GM10266 (cell line): ENCODE measurements at regions not wholly inside any gene's neighbourhood (a gene's known extent, or its start where the extent isn't known, plus 50 kb on each side); places are given as distances from the start of the nearest gene placed in this dataset.

Experiments
- DNase-seq: peaks from one replicate; pipeline ENCODE4 v3.0.0; 2012; ENCODE audit errors: extremely low spot score
- TF ChIP-seq, protein P1 (sequence below): IDR thresholded peaks from 2 replicates; pipeline ENCODE4 v1.5.1; 2012; ENCODE audit warnings: mild to moderate bottlenecking, low read depth; ENCODE audit not compliant: control insufficient read depth, insufficient read depth; ENCODE audit errors: missing control alignments

DNA sequence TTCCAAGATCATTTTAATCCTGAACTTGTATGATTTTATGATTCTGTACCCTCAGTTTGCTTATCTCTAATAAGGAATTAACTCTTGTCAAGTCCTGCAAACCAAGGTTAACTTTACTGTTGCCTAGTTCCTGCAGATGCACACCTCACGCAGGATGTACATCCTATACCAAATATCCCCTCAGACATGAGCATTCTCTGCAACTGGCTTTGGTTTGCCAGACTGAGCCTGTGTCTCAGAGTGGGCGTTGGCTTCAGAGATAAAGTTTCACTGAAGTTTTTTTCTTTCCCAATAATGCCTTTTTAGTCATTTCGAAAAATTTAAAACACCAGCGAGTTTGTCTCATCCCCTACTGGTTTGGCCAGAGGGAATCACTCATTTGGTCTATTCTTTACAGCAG, 173.9 kb downstream of the NR2F2 start:
- DNase-seq = no peak
- TF ChIP-seq, protein P1, sequence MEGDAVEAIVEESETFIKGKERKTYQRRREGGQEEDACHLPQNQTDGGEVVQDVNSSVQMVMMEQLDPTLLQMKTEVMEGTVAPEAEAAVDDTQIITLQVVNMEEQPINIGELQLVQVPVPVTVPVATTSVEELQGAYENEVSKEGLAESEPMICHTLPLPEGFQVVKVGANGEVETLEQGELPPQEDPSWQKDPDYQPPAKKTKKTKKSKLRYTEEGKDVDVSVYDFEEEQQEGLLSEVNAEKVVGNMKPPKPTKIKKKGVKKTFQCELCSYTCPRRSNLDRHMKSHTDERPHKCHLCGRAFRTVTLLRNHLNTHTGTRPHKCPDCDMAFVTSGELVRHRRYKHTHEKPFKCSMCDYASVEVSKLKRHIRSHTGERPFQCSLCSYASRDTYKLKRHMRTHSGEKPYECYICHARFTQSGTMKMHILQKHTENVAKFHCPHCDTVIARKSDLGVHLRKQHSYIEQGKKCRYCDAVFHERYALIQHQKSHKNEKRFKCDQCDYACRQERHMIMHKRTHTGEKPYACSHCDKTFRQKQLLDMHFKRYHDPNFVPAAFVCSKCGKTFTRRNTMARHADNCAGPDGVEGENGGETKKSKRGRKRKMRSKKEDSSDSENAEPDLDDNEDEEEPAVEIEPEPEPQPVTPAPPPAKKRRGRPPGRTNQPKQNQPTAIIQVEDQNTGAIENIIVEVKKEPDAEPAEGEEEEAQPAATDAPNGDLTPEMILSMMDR = no peak

DNA sequence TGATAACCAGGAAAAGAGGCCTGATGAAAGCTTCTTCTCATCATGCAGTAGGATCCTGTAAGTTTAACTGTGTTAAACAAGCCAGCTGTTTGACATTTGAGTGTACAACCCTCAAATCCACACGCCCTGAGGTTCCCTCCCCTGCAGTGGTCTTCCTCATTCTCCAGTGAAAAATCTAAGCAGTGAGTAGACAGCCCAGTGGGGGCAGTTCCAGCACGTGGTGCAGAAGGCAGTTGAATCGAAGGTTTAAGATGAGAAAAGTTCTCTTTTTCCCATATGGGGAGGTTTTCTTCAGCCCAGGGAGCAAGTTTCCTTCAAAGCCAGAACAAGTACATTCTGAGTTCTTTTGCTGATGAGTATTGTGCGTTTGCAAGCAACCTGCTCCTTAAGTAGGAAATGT, 174.5 kb downstream of the NR2F2 start:
- TF ChIP-seq, protein P1 = no peak
- no peak for DNase-seq

DNA sequence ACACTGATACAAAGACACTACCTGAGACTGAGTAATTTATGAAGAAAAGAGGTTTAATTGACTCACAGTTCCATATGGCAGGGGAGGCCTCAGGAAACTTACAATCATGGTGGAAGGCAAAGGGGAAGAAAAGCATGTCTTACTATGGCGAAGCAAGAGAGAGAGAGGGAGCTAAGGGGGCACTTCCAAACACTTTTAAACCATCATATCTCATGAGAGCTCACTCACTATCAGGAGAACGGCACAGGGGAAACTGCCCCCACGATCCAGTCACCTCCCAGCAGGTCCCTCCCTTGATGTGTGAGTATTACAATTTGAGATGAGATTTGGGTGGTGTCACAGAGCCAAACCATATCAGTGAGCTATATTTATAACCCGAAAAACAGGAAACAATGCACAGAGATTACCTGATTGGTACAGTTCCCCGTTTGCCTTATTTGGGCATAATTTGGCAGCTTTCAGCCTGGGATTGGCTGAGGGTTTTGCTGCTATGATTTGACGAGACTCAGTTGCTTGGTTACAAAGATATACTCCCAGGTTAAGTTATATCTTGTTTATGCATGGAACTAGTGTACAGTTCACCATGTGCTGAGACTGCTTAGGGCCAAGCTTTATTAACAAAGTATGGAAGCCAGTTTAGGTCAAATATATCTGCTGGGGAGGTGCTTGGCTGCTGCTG, 184.2 kb downstream of the NR2F2 start:
- no peak for DNase-seq
- TF ChIP-seq, protein P1 = no peak

DNA sequence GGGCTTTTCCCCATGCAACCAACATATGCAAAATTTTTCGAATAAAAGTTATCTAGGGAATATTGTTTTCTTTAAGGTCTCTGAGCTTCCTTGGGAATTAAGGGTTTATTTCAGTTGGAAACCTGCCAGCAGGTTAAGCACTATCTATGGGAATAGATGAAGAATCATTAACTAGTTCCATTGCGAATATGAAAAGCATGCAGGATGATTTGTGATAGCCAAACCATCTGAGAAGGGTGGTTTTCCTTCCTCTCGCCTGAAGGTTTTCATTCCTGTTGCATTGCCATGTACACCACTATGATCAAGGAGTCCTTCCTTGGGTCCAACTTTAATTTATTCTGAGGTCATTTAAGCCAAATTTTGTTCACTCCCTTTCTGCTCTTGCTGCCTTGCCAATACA, 184.9 kb downstream of the NR2F2 start:
- TF ChIP-seq, protein P1 = no peak
- no peak for DNase-seq

DNA sequence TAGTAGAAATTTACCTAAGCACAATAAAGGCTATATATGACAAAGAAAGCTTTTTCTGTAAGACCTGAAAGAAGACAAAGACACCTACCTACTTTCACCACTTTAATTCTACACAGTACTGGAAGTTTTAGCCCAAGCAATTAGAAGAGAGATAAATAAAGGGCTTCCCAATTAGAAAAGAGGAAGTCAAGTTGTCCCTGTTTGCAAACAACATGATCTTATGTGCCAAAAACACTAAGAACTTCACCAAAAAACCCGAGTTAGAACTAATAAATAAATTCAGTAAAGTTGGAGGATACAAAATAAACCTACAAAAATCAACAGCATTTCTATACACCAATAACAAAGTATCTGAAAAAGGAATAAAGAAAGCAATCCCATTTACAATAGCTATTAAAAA, 190.9 kb downstream of the NR2F2 start:
- DNase-seq = no peak
- TF ChIP-seq, protein P1 = no peak

DNA sequence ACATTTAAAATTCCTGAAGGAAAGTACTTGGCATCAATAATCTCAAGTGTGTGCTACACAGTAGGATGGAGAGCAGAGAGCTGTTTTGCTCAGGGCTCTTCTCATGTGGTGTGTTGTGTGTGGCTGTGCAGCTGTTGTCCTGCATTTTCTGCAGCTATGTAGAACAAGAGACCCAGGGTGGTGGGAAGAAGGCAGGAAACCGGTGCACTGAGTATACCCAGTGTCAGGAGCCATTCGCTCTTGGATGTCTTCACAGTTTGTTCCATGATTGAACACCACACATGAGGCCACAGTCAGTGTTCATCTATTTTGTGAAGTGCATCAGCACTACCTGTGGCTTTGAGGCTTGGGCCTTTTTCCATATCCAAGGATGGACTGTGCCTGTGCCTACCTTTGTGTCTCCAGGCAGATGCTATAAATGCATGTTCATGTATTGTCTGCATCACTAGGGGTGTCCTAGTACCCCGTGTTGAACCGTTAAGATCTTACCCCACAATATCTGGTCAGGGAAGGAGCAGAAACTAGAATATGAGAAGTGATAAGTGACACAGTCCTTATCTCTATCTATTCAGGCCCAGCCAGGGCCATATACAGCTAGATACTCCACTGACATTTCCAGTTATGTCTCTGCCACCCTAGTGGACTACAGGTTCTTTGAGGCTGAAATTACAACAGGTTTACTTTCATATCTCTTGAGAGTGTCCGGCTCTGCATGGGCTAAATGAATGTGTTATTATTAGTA, 194.3 kb downstream of the NR2F2 start:
- no peak for DNase-seq
- TF ChIP-seq, protein P1 = no peak

DNA sequence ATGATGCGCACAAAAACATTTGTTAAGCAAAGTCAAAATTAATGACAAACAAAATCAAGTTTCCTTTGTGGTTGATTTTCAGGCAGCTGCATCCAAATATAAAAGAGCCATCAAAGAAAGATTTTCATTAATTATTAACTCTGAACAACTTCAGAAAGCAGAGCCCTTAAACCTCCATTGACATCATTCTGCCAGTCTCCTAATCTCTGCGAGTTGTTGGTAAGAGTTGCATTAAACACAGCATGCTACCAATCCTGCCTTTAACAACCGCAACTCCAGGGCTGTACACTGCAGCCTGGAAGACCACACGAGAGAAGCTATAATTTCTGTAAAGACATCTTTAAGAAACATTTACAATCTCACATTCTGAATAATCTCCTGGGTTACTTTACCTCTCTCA, 204.6 kb downstream of the NR2F2 start:
- DNase-seq = no peak
- TF ChIP-seq, protein P1 = no peak
